HFF-Myc (cell line): ENCODE measurements at regions not wholly inside any gene's neighbourhood (a gene's known extent, or its start where the extent isn't known, plus 50 kb on each side); places are given as distances from the start of the nearest gene placed in this dataset.

Experiments used
- DNase-seq: peaks from one replicate; pipeline ENCODE4 v3.0.0-alpha.2; 2011; ENCODE audit warnings: low read depth; ENCODE audit errors: extremely low read depth
- H3K4me3 ChIP-seq: replicated peaks from 2 replicates; pipeline ENCODE4 v1.5.1; 2011; ENCODE audit warnings: low read depth, mild to moderate bottlenecking, control low read depth, low read length
- CTCF ChIP-seq: IDR thresholded peaks from 2 replicates; pipeline ENCODE4 v1.5.1; 2012; ENCODE audit warnings: mild to moderate bottlenecking, low read depth, low read length, control low read depth; ENCODE audit errors: missing control alignments

- TF ChIP-seq CTCF, result no peak
- no peak for DNase-seq
- no peak overlapping the region for H3K4me3 ChIP-seq
These were observed 242.1 kb downstream of the CDC14C start for GRCh38 chr7:49166441-49166840.

- DNase-seq, result no peak
- no peak for TF ChIP-seq CTCF
- no peak overlapping the region for H3K4me3 ChIP-seq
These were observed 248.3 kb downstream of the CDC14C start for GRCh38 chr7:49172639-49173038.

- no peak for TF ChIP-seq CTCF
- no peak for DNase-seq
- no peak overlapping the region for H3K4me3 ChIP-seq
These were observed 250.0 kb downstream of the CDC14C start for GRCh38 chr7:49174396-49174795.

- DNase-seq, result no peak
- no peak overlapping the region for H3K4me3 ChIP-seq
- TF ChIP-seq CTCF, result no peak
These were observed 263.4 kb downstream of the CDC14C start for GRCh38 chr7:49187543-49188268.

GRCh38 chr7:49228426-49229098 lies 304.2 kb downstream of the CDC14C start:
- TF ChIP-seq CTCF, result no peak
- no peak overlapping the region for H3K4me3 ChIP-seq
- no peak for DNase-seq

- DNase-seq, result no peak
- H3K4me3 ChIP-seq, result no peak overlapping the region
- no peak for TF ChIP-seq CTCF
These were observed 304.9 kb downstream of the CDC14C start for GRCh38 chr7:49229246-49229645.

- TF ChIP-seq CTCF, result no peak
- no peak overlapping the region for H3K4me3 ChIP-seq
- DNase-seq, result no peak
These were observed 319.2 kb downstream of the CDC14C start for GRCh38 chr7:49243521-49243920.
